HL-60 (cell line): ENCODE measurements at regions not wholly inside any gene's neighbourhood (a gene's known extent, or its start where the extent isn't known, plus 50 kb on each side); places are given as distances from the start of the nearest gene placed in this dataset.

ENCODE experiments used
- DNase-seq, 2 experiments: peaks; one replicate each; pipeline ENCODE4 v3.0.0-alpha.2; 2010 to 2020; ENCODE audit warnings: low read depth in 1 of 2, low spot score in 1 of 2
- H3K27ac ChIP-seq: fragments of 250-450 bp; sonication (Bioruptor Pico); replicated peaks from 2 replicates; pipeline ENCODE4 v1.5.1; 2020; ENCODE audit warnings: mild to moderate bottlenecking, moderate library complexity
- H3K27me3 ChIP-seq: fragments of 250-450 bp; sonication (Bioruptor Pico); 2 replicates; pipeline ENCODE4 v1.5.1; 2021; ENCODE audit warnings: mild to moderate bottlenecking, moderate library complexity; ENCODE audit not compliant: insufficient read depth, poor library complexity, severe bottlenecking
- H3K4me3 ChIP-seq: replicated peaks from 2 replicates; pipeline ENCODE4 v1.5.1; 2011; ENCODE audit warnings: mild to moderate bottlenecking, control low read depth, low read length; ENCODE audit not compliant: insufficient read depth
- GABPA ChIP-seq: IDR thresholded peaks from 2 replicates; pipeline ENCODE4 v1.6.1; 2012; ENCODE audit warnings: low read depth
- POLR2AphosphoS5 ChIP-seq: IDR thresholded peaks from 2 replicates; pipeline ENCODE4 v1.6.1; 2012; ENCODE audit warnings: low read depth
- SPI1 ChIP-seq: IDR thresholded peaks from 2 replicates; pipeline ENCODE4 v1.6.1; 2012; ENCODE audit warnings: low read depth, mild to moderate bottlenecking, borderline replicate concordance
- TF ChIP-seq, protein P1 (sequence below): IDR thresholded peaks from 2 replicates; pipeline ENCODE4 v1.6.1; 2012; ENCODE audit warnings: low read depth; ENCODE audit not compliant: insufficient replicate concordance
- TF ChIP-seq, protein P2 (sequence below): IDR thresholded peaks from one replicate; pipeline ENCODE4 v1.5.1; 2011; ENCODE audit warnings: low read length, control low read depth, inconsistent platforms; ENCODE audit not compliant: insufficient read depth

DNA sequence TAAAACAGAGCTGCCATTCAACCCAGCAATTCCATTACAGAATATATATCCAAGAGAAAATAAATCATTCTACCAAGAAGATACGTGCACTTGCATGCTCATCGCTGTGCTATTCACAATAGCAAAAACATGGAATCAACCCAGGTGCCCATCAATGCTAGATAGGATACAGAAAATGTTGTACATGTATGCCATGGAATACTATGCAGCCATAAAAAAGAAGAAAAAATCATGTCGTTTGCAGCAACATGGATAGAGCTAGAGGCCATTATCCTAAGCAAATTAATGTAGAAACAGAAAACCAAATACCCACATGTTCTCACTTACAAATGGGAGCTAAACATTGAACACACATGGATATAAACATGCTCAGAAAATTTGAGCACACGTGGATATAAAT is 633.1 kb upstream of the CITED2 start:
- TF ChIP-seq, protein P1, sequence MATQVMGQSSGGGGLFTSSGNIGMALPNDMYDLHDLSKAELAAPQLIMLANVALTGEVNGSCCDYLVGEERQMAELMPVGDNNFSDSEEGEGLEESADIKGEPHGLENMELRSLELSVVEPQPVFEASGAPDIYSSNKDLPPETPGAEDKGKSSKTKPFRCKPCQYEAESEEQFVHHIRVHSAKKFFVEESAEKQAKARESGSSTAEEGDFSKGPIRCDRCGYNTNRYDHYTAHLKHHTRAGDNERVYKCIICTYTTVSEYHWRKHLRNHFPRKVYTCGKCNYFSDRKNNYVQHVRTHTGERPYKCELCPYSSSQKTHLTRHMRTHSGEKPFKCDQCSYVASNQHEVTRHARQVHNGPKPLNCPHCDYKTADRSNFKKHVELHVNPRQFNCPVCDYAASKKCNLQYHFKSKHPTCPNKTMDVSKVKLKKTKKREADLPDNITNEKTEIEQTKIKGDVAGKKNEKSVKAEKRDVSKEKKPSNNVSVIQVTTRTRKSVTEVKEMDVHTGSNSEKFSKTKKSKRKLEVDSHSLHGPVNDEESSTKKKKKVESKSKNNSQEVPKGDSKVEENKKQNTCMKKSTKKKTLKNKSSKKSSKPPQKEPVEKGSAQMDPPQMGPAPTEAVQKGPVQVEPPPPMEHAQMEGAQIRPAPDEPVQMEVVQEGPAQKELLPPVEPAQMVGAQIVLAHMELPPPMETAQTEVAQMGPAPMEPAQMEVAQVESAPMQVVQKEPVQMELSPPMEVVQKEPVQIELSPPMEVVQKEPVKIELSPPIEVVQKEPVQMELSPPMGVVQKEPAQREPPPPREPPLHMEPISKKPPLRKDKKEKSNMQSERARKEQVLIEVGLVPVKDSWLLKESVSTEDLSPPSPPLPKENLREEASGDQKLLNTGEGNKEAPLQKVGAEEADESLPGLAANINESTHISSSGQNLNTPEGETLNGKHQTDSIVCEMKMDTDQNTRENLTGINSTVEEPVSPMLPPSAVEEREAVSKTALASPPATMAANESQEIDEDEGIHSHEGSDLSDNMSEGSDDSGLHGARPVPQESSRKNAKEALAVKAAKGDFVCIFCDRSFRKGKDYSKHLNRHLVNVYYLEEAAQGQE = no peak
- TF ChIP-seq POLR2AphosphoS5 (no peak), GABPA (no peak), SPI1 (no peak)
- TF ChIP-seq, protein P2, sequence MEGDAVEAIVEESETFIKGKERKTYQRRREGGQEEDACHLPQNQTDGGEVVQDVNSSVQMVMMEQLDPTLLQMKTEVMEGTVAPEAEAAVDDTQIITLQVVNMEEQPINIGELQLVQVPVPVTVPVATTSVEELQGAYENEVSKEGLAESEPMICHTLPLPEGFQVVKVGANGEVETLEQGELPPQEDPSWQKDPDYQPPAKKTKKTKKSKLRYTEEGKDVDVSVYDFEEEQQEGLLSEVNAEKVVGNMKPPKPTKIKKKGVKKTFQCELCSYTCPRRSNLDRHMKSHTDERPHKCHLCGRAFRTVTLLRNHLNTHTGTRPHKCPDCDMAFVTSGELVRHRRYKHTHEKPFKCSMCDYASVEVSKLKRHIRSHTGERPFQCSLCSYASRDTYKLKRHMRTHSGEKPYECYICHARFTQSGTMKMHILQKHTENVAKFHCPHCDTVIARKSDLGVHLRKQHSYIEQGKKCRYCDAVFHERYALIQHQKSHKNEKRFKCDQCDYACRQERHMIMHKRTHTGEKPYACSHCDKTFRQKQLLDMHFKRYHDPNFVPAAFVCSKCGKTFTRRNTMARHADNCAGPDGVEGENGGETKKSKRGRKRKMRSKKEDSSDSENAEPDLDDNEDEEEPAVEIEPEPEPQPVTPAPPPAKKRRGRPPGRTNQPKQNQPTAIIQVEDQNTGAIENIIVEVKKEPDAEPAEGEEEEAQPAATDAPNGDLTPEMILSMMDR = no peak
- DNase-seq = no peak
- Histone ChIP-seq H3K4me3 (no peak overlapping the region), H3K27ac (no peak overlapping the region), H3K27me3 (no peaks in the 10 kb centered on the region)

DNA sequence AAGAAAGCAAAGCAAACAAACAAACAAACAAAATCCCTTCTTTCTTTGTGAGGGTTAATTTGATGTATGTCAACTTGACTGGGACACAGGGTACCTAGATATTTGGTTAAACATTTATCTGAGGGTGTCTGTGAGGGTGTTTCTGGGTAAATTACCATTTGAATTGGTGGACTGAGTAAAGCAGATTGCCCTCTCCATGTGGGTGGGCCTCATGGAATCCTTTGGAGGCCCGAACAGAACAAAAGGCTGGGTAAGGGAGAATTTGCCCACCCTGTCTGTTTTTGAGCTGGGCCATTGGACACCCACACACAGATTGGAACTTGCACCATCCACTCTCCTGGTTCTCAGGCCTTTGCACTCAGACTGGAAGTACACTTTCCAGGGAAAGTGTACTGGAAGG is 628.8 kb upstream of the CITED2 start:
- no peak overlapping the region for H3K27ac ChIP-seq
- no peak for DNase-seq
- TF ChIP-seq, protein P2 = no peak
- TF ChIP-seq, protein P1 = no peak
- TF ChIP-seq POLR2AphosphoS5 (no peak), GABPA (no peak), SPI1 (no peak)
- no peaks in the 10 kb centered on the region for H3K27me3 ChIP-seq
- H3K4me3 ChIP-seq = no peak overlapping the region

DNA sequence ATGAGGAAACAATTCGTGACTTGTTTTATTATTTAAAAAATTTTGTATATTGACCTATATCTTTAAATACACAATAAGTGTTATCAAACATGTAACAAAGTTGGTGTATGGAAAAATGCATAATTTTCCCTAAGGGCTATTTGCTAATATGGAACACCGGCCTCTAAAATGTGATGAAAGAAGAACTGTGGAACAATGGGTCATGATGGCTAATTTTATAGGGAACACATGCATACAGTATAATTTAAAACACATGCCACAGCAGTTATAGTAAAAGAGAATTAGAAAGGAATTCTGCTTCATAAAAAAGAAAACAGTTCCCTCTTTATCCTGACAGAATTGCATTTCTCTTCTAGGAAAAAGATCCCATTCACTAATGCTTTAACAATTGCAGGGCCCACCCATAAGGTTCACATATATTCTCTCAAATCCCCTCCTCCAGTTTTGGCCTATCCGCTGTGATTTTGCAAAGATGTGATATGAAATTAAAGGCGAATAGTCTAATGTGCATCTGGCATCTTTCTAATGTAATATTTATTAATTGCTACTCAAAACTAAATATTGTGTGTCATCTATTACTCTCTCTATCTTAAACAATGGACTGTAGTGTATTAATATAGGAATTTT is 628.1 kb upstream of the CITED2 start:
- TF ChIP-seq POLR2AphosphoS5 (no peak), SPI1 (no peak), GABPA (no peak)
- TF ChIP-seq, protein P2 = no peak
- TF ChIP-seq, protein P1 = no peak
- H3K4me3 ChIP-seq = no peak overlapping the region
- no peaks in the 10 kb centered on the region for H3K27me3 ChIP-seq
- DNase-seq = no peak
- no peak overlapping the region for H3K27ac ChIP-seq
